Liver (tissue), 3 donors: ENCODE measurements at regions not wholly inside any gene's neighbourhood (a gene's known extent, or its start where the extent isn't known, plus 50 kb on each side); places are given as distances from the start of the nearest gene placed in this dataset.

Source experiments
- CTCF ChIP-seq: fragments of 150-350 bp; IDR thresholded peaks from 2 replicates; pipeline ENCODE4 v1.5.1; 2017; ENCODE audit warnings: improper control_type of control experiment, low read depth, low read length; ENCODE audit not compliant: missing input control
- EGR1 ChIP-seq, 2 donors: IDR thresholded peaks; 2 replicates each; pipeline ENCODE4 v1.6.1; 2016 to 2018; ENCODE audit warnings: antibody characterized with exemption in 2 of 2, low read depth in 2 of 2
- FOXA1 ChIP-seq: IDR thresholded peaks from 2 replicates; pipeline ENCODE4 v1.6.1; 2016; ENCODE audit warnings: antibody characterized with exemption
- GABPA ChIP-seq, 2 donors: IDR thresholded peaks in 1 of 2; conservative IDR thresholded peaks in 1 of 2; 2 replicates each; pipeline ENCODE4 v1.6.1; 2016; ENCODE audit warnings: antibody characterized with exemption in 2 of 2, mild to moderate bottlenecking in 1 of 2, moderate library complexity in 1 of 2
- JUND ChIP-seq, 2 donors: IDR thresholded peaks; 2 replicates each; pipeline ENCODE4 v1.6.1; 2016; ENCODE audit warnings: antibody characterized with exemption in 2 of 2
- NR2F2 ChIP-seq: IDR thresholded peaks from 2 replicates; pipeline ENCODE4 v1.6.1; 2016; ENCODE audit warnings: antibody characterized with exemption
- RAD21 ChIP-seq, 2 donors: IDR thresholded peaks; 2 replicates each; pipeline ENCODE4 v1.6.1; 2016; ENCODE audit warnings: antibody characterized with exemption in 2 of 2, mild to moderate bottlenecking in 2 of 2
- REST ChIP-seq: IDR thresholded peaks from 2 replicates; pipeline ENCODE4 v1.6.1; 2016; ENCODE audit warnings: antibody characterized with exemption, mild to moderate bottlenecking
- SP1 ChIP-seq: IDR thresholded peaks from 2 replicates; pipeline ENCODE4 v1.6.1; 2018; ENCODE audit warnings: antibody characterized with exemption, mild to moderate bottlenecking
- TAF1 ChIP-seq: conservative IDR thresholded peaks from 2 replicates; pipeline ENCODE4 v1.6.1; 2016; ENCODE audit warnings: antibody characterized with exemption, mild to moderate bottlenecking
- ZBTB33 ChIP-seq: IDR thresholded peaks from 2 replicates; pipeline ENCODE4 v1.6.1; 2016; ENCODE audit warnings: antibody characterized with exemption
- TF ChIP-seq, protein P1 (sequence below): IDR thresholded peaks from 2 replicates; pipeline ENCODE4 v1.6.1; 2016; ENCODE audit warnings: antibody characterized with exemption
- TF ChIP-seq, protein P2 (sequence below): IDR thresholded peaks from 2 replicates; pipeline ENCODE4 v1.6.1; 2016; ENCODE audit warnings: antibody characterized with exemption
- donor health status: healthy.
- donor health status: healthy.

GRCh38 chrX:20857746-20858145 lies 516.5 kb upstream of the CNKSR2 start:
- no peak for TF ChIP-seq CTCF
- TF ChIP-seq, protein P1, sequence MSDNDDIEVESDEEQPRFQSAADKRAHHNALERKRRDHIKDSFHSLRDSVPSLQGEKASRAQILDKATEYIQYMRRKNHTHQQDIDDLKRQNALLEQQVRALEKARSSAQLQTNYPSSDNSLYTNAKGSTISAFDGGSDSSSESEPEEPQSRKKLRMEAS, result no peak
- TF ChIP-seq FOXA1, result no peak
- TF ChIP-seq JUND (IDR thresholded peaks at IDR 0.05), result no peak
- TF ChIP-seq SP1, result no peak
- no peak for TF ChIP-seq NR2F2
- TF ChIP-seq EGR1 (IDR thresholded peaks at IDR 0.05; ENCODE audit: low read depth in 2 of 2), result no peak
- TF ChIP-seq RAD21 (IDR thresholded peaks at IDR 0.05), result no peak
- TF ChIP-seq GABPA (IDR thresholded peaks at IDR 0.05 in 1 of 2, conservative IDR thresholded peaks at IDR 0.05 in 1 of 2), result no peak
- no peak for TF ChIP-seq REST
- TF ChIP-seq, protein P2, sequence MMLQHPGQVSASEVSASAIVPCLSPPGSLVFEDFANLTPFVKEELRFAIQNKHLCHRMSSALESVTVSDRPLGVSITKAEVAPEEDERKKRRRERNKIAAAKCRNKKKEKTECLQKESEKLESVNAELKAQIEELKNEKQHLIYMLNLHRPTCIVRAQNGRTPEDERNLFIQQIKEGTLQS, result no peak
- no peak for TF ChIP-seq TAF1
- no peak for TF ChIP-seq ZBTB33
